ENCODE measurements at regions not wholly inside any gene's neighbourhood (a gene's known extent, or its start where the extent isn't known, plus 50 kb on each side); places are given as distances from the start of the nearest gene placed in this dataset.

GRCh38 chr10:3926675-3927525 lies 141.9 kb upstream of the KLF6 start (continued):
- no peak for TF ChIP-seq ZFP36 (IDR thresholded peaks at IDR 0.05; ENCODE audit: low read depth, low read length, partially characterized antibody)
- peak in 1 of 3 experiments; percentile 33 for TF ChIP-seq YY1 (IDR thresholded peaks at IDR 0.05; ENCODE audit: borderline replicate concordance in 1 of 3, control insufficient read depth in 1 of 3, extremely low read depth in 1 of 3, insufficient read depth in 3 of 3, insufficient read length in 1 of 3, insufficient replicate concordance in 2 of 3, low read depth in 1 of 3, low read length in 2 of 3)
- TF ChIP-seq BACH1 (tag; IDR thresholded peaks at IDR 0.05): no peak; the same call in 1 of the 2 replicates
- TF ChIP-seq LEF1 (IDR thresholded peaks at IDR 0.05): peak; percentile 83
- TF ChIP-seq ATF4 (CRISPR knock-in tag; IDR thresholded peaks at IDR 0.05): peak; percentile 70; the same call in 1 of the 2 replicates
- 0 out of 2 replicates have a peak, but pooled peaks have one; percentile 62 for TF ChIP-seq CC2D1A (IDR thresholded peaks at IDR 0.05)
- no peak for TF ChIP-seq FIP1L1 (IDR thresholded peaks at IDR 0.05; ENCODE audit: low read depth, low read length, poor library complexity, severe bottlenecking)
- TF ChIP-seq ZNF764 (CRISPR knock-in tag; IDR thresholded peaks at IDR 0.05; ENCODE audit: low read depth): no peak
- TF ChIP-seq CHD2 (IDR thresholded peaks at IDR 0.05; ENCODE audit: low read depth, low read length): no peak
- TF ChIP-seq HMG20A (CRISPR knock-in tag; conservative IDR thresholded peaks at IDR 0.05): no peak
- TF ChIP-seq KLF16 (IDR thresholded peaks at IDR 0.05): no peak; the same call in 1 of the 2 replicates
- peak in 1 of 2 experiments; percentile 91; a peak in 2 of 4 replicates for TF ChIP-seq TBL1XR1 (IDR thresholded peaks at IDR 0.05; ENCODE audit: low read length in 2 of 2)
- no peak for TF ChIP-seq NCOA4 (IDR thresholded peaks at IDR 0.05; ENCODE audit: partially characterized antibody)
- no peak for TF ChIP-seq THRA (IDR thresholded peaks at IDR 0.05)
- no peak for TF ChIP-seq TRIM28 (IDR thresholded peaks at IDR 0.05)
- no peak; a peak in 1 of 4 replicates for TF ChIP-seq MLLT1 (IDR thresholded peaks at IDR 0.05)
- no peak for TF ChIP-seq RAD51 (IDR thresholded peaks at IDR 0.05; ENCODE audit: borderline replicate concordance, low read depth)
- TF ChIP-seq NEUROD1 (IDR thresholded peaks at IDR 0.05; ENCODE audit: borderline replicate concordance, low read depth, low read length, partially characterized antibody): peak; percentile 71
- no peak for TF ChIP-seq ZZZ3 (IDR thresholded peaks at IDR 0.05)
- no peak for TF ChIP-seq ZNF79 (CRISPR knock-in tag; IDR thresholded peaks at IDR 0.05; ENCODE audit: low read depth)
- no peak for TF ChIP-seq KLF10 (CRISPR knock-in tag; IDR thresholded peaks at IDR 0.05)
- TF ChIP-seq XRCC5 (IDR thresholded peaks at IDR 0.05; ENCODE audit: low read depth, low read length): no peak
- no peak for TF ChIP-seq HDAC8 (tag; IDR thresholded peaks at IDR 0.05)
- no peak for TF ChIP-seq KAT8 (IDR thresholded peaks at IDR 0.05; ENCODE audit: low read depth)
- no peak for TF ChIP-seq ZNF57 (CRISPR knock-in tag; IDR thresholded peaks at IDR 0.05)
- no peak for TF ChIP-seq NFXL1 (CRISPR knock-in tag; IDR thresholded peaks at IDR 0.05)
- peak; percentile 55; the same call in 1 of the 2 replicates for TF ChIP-seq ZNF766 (CRISPR knock-in tag; conservative IDR thresholded peaks at IDR 0.05)

Data from K562 (cell line).